AG09319 (cell line): ENCODE measurements at regions not wholly inside any gene's neighbourhood (a gene's known extent, or its start where the extent isn't known, plus 50 kb on each side); places are given as distances from the start of the nearest gene placed in this dataset.
A peak's percentile ranks its signal among the peaks of the same experiment; 100 is the strongest.

Experiments
- DNase-seq: peaks from one replicate; pipeline ENCODE4 v3.0.0-alpha.2; 2010; ENCODE audit warnings: low read depth; ENCODE audit errors: extremely low read depth
- TF ChIP-seq, protein P1 (sequence below): IDR thresholded peaks from 2 replicates; pipeline ENCODE4 v1.5.1; 2011; ENCODE audit warnings: low read depth, mild to moderate bottlenecking, inconsistent platforms, low read length, moderate library complexity

DNA sequence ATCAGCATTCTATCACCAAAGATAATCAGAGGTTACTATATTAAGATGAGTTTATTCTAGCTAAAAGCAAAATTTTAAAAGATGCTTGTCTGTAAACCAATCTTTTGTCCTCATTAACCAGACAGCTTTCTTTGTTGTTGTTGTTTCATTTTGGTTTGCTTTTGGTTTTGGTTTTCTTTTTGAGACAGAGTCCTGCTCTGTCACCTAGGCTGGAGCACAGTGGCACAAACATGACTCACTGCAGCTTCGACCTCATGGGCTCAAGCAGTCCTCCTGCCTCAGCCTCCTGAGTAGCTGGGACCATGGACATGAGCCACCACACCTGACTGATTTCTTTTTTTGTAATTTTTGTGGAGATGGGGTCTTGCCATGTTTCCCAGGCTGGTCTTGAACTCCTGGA lies 102.9 kb downstream of the COX18 start:
- TF ChIP-seq, protein P1, sequence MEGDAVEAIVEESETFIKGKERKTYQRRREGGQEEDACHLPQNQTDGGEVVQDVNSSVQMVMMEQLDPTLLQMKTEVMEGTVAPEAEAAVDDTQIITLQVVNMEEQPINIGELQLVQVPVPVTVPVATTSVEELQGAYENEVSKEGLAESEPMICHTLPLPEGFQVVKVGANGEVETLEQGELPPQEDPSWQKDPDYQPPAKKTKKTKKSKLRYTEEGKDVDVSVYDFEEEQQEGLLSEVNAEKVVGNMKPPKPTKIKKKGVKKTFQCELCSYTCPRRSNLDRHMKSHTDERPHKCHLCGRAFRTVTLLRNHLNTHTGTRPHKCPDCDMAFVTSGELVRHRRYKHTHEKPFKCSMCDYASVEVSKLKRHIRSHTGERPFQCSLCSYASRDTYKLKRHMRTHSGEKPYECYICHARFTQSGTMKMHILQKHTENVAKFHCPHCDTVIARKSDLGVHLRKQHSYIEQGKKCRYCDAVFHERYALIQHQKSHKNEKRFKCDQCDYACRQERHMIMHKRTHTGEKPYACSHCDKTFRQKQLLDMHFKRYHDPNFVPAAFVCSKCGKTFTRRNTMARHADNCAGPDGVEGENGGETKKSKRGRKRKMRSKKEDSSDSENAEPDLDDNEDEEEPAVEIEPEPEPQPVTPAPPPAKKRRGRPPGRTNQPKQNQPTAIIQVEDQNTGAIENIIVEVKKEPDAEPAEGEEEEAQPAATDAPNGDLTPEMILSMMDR = no peak
- no peak for DNase-seq

- TF ChIP-seq, protein P1 = no peak
- no peak for DNase-seq
Observed at GRCh38 chr4:72959411-72959810, 110.1 kb downstream of the COX18 start.

DNA sequence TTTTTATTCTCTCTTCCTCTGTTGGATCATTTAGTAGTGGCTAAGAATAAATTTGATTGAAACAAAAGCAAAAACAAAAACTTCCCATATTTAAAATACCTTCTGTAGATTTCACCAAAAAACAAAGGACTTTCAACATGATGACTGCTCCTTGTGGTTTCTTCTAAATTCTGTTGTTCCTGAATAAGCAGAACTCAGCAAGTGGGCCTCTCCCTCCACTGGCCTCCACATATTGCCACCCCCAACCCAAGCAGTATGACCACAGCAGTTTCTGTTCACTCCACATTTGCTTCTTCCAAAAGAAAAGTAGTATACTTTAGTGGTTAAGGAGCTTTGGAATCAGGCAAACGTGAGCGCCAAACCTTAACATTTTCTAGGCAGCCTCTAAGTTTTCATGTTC lies 114.7 kb downstream of the COX18 start:
- DNase-seq = no peak
- TF ChIP-seq, protein P1 = no peak

DNA sequence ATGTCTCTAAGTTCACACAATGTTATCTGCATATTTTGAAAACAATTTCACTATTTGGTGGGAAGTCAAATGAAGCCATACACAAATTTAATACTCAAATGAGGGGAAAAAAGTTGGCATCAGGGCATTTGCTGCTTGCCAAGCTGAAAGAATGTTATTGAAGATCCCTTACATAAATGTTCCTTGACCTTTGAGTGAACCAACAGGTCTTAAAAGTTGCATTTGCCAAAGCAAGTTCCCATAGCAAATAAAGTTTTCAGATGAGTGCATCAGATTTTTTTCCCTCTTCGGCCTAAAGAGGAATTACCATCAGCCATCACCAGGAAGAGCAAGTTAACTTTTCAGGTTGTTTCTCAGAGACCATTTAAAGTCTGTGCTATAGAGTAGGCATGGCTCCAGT lies 115.9 kb downstream of the COX18 start:
- DNase-seq = no peak
- TF ChIP-seq, protein P1 = no peak

DNA sequence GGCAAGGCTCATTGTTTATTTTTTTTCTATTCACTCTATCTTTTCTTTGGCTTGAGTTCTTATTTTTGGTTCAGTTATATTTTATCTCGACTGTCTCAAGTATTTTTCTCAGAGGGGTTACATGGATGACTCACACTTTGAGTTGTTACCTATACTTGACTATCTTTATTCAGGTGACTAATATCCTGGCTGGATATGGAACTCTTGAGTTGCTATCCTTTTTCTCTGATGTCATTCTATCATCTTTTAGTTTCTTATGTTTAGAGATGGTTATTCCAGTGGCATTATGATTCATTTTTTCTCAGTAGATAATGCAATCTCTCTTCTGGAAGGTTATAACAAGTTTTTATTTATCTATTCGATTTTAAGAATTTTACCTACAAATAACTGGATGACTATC lies 117.9 kb downstream of the COX18 start:
- TF ChIP-seq, protein P1 = no peak
- DNase-seq = no peak

GRCh38 chr4:72951147-72951546 lies 118.4 kb downstream of the COX18 start:
- DNase-seq = no peak
- TF ChIP-seq, protein P1 = peak; percentile 6

GRCh38 chr4:72948080-72948479 lies 121.4 kb downstream of the COX18 start:
- TF ChIP-seq, protein P1 = no peak
- no peak for DNase-seq
